NCI-H1694 treated with DMSO at 0.1 percent for 48 hours (cell line): ENCODE measurements at regions not wholly inside any gene's neighbourhood (a gene's known extent, or its start where the extent isn't known, plus 50 kb on each side); places are given as distances from the start of the nearest gene placed in this dataset.
"Not testable (repeated sequence)": the region's sequence is repeated elsewhere in the genome, so short reads cannot be mapped to it uniquely, and the experiment has no call there.

Source experiments
- DNase-seq: peaks from one replicate; lab custom pipeline; 2025; lab: John Stamatoyannopoulos, UW

- DNase-seq: no peak
Measured at GRCh38 chr1:233790121-233790520, 114.4 kb upstream of the SLC35F3 start.

GRCh38 chr1:233790662-233791371 lies 113.7 kb upstream of the SLC35F3 start:
- peak; percentile 88 for DNase-seq

GRCh38 chr1:233791372-233791703 lies 113.1 kb upstream of the SLC35F3 start:
- DNase-seq: no peak

GRCh38 chr1:233791721-233792120 lies 112.8 kb upstream of the SLC35F3 start:
- DNase-seq: peak; percentile 91

GRCh38 chr1:233794863-233795262 lies 109.6 kb upstream of the SLC35F3 start:
- no peak for DNase-seq

- DNase-seq: no peak
Measured at GRCh38 chr1:233796146-233796783, 108.2 kb upstream of the SLC35F3 start.

GRCh38 chr1:233802611-233803010 lies 101.9 kb upstream of the SLC35F3 start:
- no peak for DNase-seq

GRCh38 chr1:233805786-233806185 lies 98.7 kb upstream of the SLC35F3 start:
- DNase-seq: no peak

GRCh38 chr1:233815357-233815756 lies 89.1 kb upstream of the SLC35F3 start:
- DNase-seq: no peak

GRCh38 chr1:233815865-233816264 lies 88.6 kb upstream of the SLC35F3 start:
- DNase-seq: no peak

- no peak for DNase-seq
Measured at GRCh38 chr1:233816348-233816747, 88.1 kb upstream of the SLC35F3 start.

GRCh38 chr1:233819042-233819441 lies 85.4 kb upstream of the SLC35F3 start:
- DNase-seq: no peak

- DNase-seq: not testable (repeated sequence)
Measured at GRCh38 chr1:233824179-233824578, 80.3 kb upstream of the SLC35F3 start.

GRCh38 chr1:233827937-233828336 lies 76.5 kb upstream of the SLC35F3 start:
- not testable (repeated sequence) for DNase-seq

- DNase-seq: no peak
Measured at GRCh38 chr1:233828480-233828879, 76.0 kb upstream of the SLC35F3 start.

GRCh38 chr1:233834609-233835008 lies 69.9 kb upstream of the SLC35F3 start:
- no peak for DNase-seq

GRCh38 chr1:233838207-233838606 lies 66.3 kb upstream of the SLC35F3 start:
- DNase-seq: not testable (repeated sequence)

GRCh38 chr1:233843525-233844204 lies 60.8 kb upstream of the SLC35F3 start:
- DNase-seq: peak; percentile 13

GRCh38 chr1:233844275-233844674 lies 60.2 kb upstream of the SLC35F3 start:
- no peak for DNase-seq

- no peak for DNase-seq
Measured at GRCh38 chr1:233844692-233845091, 59.8 kb upstream of the SLC35F3 start.
